GM18907 (cell line): ENCODE measurements at regions not wholly inside any gene's neighbourhood (a gene's known extent, or its start where the extent isn't known, plus 50 kb on each side); places are given as distances from the start of the nearest gene placed in this dataset.

Experiments used
- ATAC-seq: cut with Tn5 transposase; IDR thresholded peaks from one replicate; pipeline ENCODE4 v1.9.1; 2021; ENCODE audit warnings: mild to moderate bottlenecking, moderate library complexity; ENCODE audit not compliant: unreplicated experiment

GRCh38 chr3:13159890-13160289 is 86.7 kb upstream of the IQSEC1 start:
- no peak for ATAC-seq

- ATAC-seq = no peak
Observed at GRCh38 chr3:13158871-13159270, 85.6 kb upstream of the IQSEC1 start.

GRCh38 chr3:13158408-13158807 is 85.2 kb upstream of the IQSEC1 start:
- no peak for ATAC-seq

- ATAC-seq = no peak
Observed at GRCh38 chr3:13157986-13158385, 84.8 kb upstream of the IQSEC1 start.

GRCh38 chr3:13152826-13153710 is 79.8 kb upstream of the IQSEC1 start:
- ATAC-seq = no peak

- ATAC-seq = no peak
Observed at GRCh38 chr3:13150624-13151023, 77.4 kb upstream of the IQSEC1 start.

GRCh38 chr3:13149330-13150108 is 76.3 kb upstream of the IQSEC1 start:
- no peak for ATAC-seq

- ATAC-seq = no peak
Observed at GRCh38 chr3:13148561-13149329, 75.5 kb upstream of the IQSEC1 start.

GRCh38 chr3:13148126-13148525 is 74.9 kb upstream of the IQSEC1 start:
- no peak for ATAC-seq

GRCh38 chr3:13147344-13147743 is 74.1 kb upstream of the IQSEC1 start:
- ATAC-seq = no peak

GRCh38 chr3:13146643-13147143 is 73.5 kb upstream of the IQSEC1 start:
- ATAC-seq = no peak

GRCh38 chr3:13145826-13146642 is 72.8 kb upstream of the IQSEC1 start:
- ATAC-seq = no peak

GRCh38 chr3:13145131-13145825 is 72.0 kb upstream of the IQSEC1 start:
- no peak for ATAC-seq

- no peak for ATAC-seq
Observed at GRCh38 chr3:13144163-13145023, 71.2 kb upstream of the IQSEC1 start.

- ATAC-seq = no peak
Observed at GRCh38 chr3:13143381-13144004, 70.3 kb upstream of the IQSEC1 start.

GRCh38 chr3:13142552-13143380 is 69.5 kb upstream of the IQSEC1 start:
- no peak for ATAC-seq

GRCh38 chr3:13141991-13142412 is 68.8 kb upstream of the IQSEC1 start:
- no peak for ATAC-seq
